ENCODE measurements at regions not wholly inside any gene's neighbourhood (a gene's known extent, or its start where the extent isn't known, plus 50 kb on each side); places are given as distances from the start of the nearest gene placed in this dataset.

DNA sequence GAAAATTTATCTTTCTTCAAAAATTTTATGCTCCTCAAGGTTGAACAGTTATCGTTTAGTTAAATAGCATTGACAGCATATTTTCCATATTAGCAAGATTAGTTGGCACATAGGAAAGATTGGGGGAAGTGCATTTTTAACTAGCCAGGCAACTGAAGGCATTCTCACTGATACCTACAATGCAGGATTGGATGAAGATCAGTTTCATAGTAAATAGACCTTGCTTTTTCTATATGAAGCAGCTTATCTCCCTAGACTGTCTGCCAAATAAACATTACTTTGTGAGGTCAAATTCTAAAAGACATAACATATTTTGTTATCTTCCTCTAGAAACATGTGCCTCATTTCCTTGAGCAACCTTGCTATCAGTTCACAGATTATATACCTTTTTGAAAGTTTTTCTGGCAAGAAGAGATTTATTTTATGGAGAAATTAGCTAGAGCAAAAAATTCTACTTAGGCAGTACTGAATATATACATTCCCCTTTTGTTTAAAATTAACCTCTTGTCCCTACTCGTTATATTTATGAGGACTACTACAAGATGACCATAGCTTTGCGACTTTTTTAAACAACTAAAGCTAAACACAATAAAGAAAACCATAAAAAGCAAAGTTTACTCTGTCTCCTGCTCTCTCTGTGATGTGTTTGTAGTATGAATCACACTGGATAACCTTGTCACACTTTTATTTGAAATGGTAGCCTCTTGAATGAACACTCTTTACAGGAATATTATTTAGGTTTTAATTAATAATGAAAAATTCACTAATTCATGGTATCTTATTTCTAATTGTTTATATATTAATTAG is 654.9 kb upstream of the TBL1XR1 start:
- POLR2A ChIA-PET = no interaction called here
- no peak for ATAC-seq
- CTCF ChIA-PET = no interaction called here
- Mint-ChIP-seq H3K4me3 (no peak overlapping the region), H3K36me3 (no peaks in the 10 kb centered on the region), H3K4me1 (no peaks in the 10 kb centered on the region), H3K27ac (no peak overlapping the region), H3K9me3 (no peaks in the 10 kb centered on the region), H3K27me3 (ENCODE audit: low read depth) (no peaks in the 10 kb centered on the region)
- DNase-seq (ENCODE audit: low spot score) = no peak
- no peak for TF ChIP-seq NFATC4 (CRISPR knock-in tag; IDR thresholded peaks at IDR 0.05)
- no peak for TF ChIP-seq OVOL2 (CRISPR knock-in tag; IDR thresholded peaks at IDR 0.05; ENCODE audit: borderline replicate concordance)
- TF ChIP-seq, protein P1, sequence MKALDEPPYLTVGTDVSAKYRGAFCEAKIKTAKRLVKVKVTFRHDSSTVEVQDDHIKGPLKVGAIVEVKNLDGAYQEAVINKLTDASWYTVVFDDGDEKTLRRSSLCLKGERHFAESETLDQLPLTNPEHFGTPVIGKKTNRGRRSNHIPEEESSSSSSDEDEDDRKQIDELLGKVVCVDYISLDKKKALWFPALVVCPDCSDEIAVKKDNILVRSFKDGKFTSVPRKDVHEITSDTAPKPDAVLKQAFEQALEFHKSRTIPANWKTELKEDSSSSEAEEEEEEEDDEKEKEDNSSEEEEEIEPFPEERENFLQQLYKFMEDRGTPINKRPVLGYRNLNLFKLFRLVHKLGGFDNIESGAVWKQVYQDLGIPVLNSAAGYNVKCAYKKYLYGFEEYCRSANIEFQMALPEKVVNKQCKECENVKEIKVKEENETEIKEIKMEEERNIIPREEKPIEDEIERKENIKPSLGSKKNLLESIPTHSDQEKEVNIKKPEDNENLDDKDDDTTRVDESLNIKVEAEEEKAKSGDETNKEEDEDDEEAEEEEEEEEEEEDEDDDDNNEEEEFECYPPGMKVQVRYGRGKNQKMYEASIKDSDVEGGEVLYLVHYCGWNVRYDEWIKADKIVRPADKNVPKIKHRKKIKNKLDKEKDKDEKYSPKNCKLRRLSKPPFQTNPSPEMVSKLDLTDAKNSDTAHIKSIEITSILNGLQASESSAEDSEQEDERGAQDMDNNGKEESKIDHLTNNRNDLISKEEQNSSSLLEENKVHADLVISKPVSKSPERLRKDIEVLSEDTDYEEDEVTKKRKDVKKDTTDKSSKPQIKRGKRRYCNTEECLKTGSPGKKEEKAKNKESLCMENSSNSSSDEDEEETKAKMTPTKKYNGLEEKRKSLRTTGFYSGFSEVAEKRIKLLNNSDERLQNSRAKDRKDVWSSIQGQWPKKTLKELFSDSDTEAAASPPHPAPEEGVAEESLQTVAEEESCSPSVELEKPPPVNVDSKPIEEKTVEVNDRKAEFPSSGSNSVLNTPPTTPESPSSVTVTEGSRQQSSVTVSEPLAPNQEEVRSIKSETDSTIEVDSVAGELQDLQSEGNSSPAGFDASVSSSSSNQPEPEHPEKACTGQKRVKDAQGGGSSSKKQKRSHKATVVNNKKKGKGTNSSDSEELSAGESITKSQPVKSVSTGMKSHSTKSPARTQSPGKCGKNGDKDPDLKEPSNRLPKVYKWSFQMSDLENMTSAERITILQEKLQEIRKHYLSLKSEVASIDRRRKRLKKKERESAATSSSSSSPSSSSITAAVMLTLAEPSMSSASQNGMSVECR (CRISPR knock-in tag; IDR thresholded peaks at IDR 0.05; ENCODE audit: borderline replicate concordance) = no peak
- TF ChIP-seq SOX15 (CRISPR knock-in tag; IDR thresholded peaks at IDR 0.05) = no peak
- TF ChIP-seq CBFB (CRISPR knock-in tag; IDR thresholded peaks at IDR 0.05; ENCODE audit: low read depth) = no peak
- TF ChIP-seq, protein P2, sequence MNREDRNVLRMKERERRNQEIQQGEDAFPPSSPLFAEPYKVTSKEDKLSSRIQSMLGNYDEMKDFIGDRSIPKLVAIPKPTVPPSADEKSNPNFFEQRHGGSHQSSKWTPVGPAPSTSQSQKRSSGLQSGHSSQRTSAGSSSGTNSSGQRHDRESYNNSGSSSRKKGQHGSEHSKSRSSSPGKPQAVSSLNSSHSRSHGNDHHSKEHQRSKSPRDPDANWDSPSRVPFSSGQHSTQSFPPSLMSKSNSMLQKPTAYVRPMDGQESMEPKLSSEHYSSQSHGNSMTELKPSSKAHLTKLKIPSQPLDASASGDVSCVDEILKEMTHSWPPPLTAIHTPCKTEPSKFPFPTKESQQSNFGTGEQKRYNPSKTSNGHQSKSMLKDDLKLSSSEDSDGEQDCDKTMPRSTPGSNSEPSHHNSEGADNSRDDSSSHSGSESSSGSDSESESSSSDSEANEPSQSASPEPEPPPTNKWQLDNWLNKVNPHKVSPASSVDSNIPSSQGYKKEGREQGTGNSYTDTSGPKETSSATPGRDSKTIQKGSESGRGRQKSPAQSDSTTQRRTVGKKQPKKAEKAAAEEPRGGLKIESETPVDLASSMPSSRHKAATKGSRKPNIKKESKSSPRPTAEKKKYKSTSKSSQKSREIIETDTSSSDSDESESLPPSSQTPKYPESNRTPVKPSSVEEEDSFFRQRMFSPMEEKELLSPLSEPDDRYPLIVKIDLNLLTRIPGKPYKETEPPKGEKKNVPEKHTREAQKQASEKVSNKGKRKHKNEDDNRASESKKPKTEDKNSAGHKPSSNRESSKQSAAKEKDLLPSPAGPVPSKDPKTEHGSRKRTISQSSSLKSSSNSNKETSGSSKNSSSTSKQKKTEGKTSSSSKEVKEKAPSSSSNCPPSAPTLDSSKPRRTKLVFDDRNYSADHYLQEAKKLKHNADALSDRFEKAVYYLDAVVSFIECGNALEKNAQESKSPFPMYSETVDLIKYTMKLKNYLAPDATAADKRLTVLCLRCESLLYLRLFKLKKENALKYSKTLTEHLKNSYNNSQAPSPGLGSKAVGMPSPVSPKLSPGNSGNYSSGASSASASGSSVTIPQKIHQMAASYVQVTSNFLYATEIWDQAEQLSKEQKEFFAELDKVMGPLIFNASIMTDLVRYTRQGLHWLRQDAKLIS (CRISPR knock-in tag; IDR thresholded peaks at IDR 0.05; ENCODE audit: borderline replicate concordance) = no peak
- TF ChIP-seq, protein P3, sequence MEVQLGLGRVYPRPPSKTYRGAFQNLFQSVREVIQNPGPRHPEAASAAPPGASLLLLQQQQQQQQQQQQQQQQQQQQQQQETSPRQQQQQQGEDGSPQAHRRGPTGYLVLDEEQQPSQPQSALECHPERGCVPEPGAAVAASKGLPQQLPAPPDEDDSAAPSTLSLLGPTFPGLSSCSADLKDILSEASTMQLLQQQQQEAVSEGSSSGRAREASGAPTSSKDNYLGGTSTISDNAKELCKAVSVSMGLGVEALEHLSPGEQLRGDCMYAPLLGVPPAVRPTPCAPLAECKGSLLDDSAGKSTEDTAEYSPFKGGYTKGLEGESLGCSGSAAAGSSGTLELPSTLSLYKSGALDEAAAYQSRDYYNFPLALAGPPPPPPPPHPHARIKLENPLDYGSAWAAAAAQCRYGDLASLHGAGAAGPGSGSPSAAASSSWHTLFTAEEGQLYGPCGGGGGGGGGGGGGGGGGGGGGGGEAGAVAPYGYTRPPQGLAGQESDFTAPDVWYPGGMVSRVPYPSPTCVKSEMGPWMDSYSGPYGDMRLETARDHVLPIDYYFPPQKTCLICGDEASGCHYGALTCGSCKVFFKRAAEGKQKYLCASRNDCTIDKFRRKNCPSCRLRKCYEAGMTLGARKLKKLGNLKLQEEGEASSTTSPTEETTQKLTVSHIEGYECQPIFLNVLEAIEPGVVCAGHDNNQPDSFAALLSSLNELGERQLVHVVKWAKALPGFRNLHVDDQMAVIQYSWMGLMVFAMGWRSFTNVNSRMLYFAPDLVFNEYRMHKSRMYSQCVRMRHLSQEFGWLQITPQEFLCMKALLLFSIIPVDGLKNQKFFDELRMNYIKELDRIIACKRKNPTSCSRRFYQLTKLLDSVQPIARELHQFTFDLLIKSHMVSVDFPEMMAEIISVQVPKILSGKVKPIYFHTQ (CRISPR knock-in tag; IDR thresholded peaks at IDR 0.05) = no peak
- no peak for TF ChIP-seq FOXJ3 (CRISPR knock-in tag; IDR thresholded peaks at IDR 0.05; ENCODE audit: borderline replicate concordance)
- no peak for TF ChIP-seq TEAD1 (CRISPR knock-in tag; IDR thresholded peaks at IDR 0.05)
- TF ChIP-seq SP1 (CRISPR knock-in tag; conservative IDR thresholded peaks at IDR 0.05) = no peak
- TF ChIP-seq ZNF138 (CRISPR knock-in tag; conservative IDR thresholded peaks at IDR 0.05) = no peak
- no peak for TF ChIP-seq ZBTB21 (CRISPR knock-in tag; IDR thresholded peaks at IDR 0.05; ENCODE audit: borderline replicate concordance)
- no peak for TF ChIP-seq GABPB1 (CRISPR knock-in tag; IDR thresholded peaks at IDR 0.05)
- TF ChIP-seq, protein P4, sequence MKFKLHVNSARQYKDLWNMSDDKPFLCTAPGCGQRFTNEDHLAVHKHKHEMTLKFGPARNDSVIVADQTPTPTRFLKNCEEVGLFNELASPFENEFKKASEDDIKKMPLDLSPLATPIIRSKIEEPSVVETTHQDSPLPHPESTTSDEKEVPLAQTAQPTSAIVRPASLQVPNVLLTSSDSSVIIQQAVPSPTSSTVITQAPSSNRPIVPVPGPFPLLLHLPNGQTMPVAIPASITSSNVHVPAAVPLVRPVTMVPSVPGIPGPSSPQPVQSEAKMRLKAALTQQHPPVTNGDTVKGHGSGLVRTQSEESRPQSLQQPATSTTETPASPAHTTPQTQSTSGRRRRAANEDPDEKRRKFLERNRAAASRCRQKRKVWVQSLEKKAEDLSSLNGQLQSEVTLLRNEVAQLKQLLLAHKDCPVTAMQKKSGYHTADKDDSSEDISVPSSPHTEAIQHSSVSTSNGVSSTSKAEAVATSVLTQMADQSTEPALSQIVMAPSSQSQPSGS (CRISPR knock-in tag; IDR thresholded peaks at IDR 0.05; ENCODE audit: borderline replicate concordance, low read depth) = no peak
- TF ChIP-seq, protein P5, sequence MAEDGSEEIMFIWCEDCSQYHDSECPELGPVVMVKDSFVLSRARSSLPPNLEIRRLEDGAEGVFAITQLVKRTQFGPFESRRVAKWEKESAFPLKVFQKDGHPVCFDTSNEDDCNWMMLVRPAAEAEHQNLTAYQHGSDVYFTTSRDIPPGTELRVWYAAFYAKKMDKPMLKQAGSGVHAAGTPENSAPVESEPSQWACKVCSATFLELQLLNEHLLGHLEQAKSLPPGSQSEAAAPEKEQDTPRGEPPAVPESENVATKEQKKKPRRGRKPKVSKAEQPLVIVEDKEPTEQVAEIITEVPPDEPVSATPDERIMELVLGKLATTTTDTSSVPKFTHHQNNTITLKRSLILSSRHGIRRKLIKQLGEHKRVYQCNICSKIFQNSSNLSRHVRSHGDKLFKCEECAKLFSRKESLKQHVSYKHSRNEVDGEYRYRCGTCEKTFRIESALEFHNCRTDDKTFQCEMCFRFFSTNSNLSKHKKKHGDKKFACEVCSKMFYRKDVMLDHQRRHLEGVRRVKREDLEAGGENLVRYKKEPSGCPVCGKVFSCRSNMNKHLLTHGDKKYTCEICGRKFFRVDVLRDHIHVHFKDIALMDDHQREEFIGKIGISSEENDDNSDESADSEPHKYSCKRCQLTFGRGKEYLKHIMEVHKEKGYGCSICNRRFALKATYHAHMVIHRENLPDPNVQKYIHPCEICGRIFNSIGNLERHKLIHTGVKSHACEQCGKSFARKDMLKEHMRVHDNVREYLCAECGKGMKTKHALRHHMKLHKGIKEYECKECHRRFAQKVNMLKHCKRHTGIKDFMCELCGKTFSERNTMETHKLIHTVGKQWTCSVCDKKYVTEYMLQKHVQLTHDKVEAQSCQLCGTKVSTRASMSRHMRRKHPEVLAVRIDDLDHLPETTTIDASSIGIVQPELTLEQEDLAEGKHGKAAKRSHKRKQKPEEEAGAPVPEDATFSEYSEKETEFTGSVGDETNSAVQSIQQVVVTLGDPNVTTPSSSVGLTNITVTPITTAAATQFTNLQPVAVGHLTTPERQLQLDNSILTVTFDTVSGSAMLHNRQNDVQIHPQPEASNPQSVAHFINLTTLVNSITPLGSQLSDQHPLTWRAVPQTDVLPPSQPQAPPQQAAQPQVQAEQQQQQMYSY (CRISPR knock-in tag; IDR thresholded peaks at IDR 0.05) = no peak
- TF ChIP-seq, protein P6, sequence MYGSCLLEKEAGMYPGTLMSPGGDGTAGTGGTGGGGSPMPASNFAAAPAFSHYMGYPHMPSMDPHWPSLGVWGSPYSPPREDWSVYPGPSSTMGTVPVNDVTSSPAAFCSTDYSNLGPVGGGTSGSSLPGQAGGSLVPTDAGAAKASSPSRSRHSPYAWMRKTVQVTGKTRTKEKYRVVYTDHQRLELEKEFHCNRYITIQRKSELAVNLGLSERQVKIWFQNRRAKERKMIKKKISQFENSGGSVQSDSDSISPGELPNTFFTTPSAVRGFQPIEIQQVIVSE (CRISPR knock-in tag; IDR thresholded peaks at IDR 0.05; ENCODE audit: borderline replicate concordance) = no peak
- no peak for TF ChIP-seq TEAD4 (CRISPR knock-in tag; IDR thresholded peaks at IDR 0.05)
- TF ChIP-seq SMAD4 (CRISPR knock-in tag; IDR thresholded peaks at IDR 0.05) = no peak
